GM18499 (cell line): ENCODE measurements at regions not wholly inside any gene's neighbourhood (a gene's known extent, or its start where the extent isn't known, plus 50 kb on each side); places are given as distances from the start of the nearest gene placed in this dataset.
"Not testable (repeated sequence)": the region's sequence is repeated elsewhere in the genome, so short reads cannot be mapped to it uniquely, and the experiment has no call there.

ENCODE experiments used
- ATAC-seq: cut with Tn5 transposase; IDR thresholded peaks from one replicate; pipeline ENCODE4 v1.9.1; 2021; ENCODE audit warnings: moderate number of reproducible peaks; ENCODE audit not compliant: insufficient read depth, unreplicated experiment

DNA sequence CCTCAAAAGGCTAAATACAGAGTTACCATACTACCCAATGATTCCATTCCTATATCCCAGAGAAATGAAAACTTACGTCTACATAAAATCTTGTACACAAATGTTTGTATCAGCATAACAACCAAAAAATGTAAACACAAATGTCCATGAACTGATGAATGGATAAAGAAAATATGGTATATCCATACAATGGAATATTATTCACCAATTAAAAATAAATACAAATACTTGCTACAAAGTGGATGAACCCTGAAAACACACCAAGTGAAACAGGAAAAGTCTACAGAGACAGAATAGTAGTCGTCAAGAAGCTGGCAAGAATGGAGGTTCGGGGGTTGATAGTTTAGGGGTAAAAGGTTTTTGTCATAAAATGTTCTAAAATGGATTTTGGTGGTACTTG lies 54.0 kb upstream of the ANKRD28 start:
- no peak for ATAC-seq

DNA sequence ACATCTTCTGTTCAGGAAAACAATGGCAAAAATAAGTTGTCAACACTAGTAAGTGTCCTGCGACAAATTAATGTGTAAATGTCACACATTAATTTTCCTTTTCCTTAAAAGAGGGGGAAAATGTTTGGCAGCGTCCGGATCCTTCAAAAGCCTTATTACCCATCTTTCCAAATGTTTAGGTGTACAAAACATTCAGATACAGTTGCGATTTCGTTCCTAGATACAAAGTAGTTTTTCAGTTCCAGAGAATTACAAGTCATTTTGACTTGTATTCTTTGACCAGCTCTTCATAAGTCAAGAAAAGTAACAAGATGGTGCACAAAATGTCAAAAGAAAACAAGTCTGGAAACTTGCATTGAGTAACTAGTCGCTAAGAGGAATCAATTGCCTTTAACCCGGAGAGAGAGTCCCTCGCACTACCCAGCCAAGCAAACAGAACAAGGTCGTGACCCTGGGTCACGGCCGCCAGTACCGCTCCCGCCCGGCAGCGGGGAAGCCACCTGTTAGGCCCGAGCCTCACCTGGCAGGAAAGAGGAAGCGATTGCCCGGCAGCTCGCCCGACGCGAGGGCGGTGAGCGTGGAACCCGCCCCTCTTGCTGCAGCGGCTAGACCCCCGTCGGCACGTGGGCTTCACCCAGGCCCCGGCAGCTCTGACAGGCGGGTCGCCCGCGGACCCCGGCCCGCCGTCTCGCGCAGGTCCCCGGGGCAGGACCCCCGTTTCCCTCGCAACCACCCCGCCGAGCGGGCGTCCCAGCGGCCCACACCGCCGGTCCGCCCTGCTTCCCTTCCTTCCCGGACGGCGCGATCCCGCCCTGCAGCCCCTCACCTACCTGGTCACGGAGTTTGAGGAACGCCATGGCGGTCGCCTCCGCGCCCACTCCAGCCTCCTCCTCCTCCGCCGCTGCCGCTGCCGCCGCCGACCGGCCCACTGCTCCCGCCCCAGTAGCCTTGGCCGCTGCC lies 61.0 kb upstream of the ANKRD28 start:
- peak; percentile 56 for ATAC-seq

DNA sequence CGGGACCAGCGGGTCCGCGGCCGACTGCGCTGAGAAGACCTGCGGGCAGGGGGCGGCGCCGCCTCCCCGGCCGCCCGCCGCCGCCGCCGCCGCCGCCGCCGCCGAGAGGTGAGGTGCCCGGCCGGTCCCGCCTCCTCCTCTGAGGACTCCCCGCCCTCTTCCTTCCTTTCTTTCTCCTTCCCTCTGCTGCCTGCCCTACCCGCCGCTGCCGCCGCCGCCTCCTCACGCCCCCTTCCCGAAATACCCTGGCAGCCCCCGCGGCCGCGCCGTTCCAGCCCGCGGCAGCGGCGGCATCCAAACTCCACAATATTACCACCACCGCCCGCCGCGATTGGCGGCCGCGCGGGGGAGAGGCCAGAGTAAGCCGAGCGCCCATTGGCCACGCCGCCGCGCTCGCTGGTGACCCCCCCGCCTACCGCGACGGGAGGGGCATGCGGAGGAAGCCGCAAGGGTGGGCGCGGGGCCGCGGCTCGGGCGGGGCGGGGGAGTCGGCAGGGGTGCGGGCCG lies 61.8 kb upstream of the ANKRD28 start:
- peak; percentile 56 for ATAC-seq

DNA sequence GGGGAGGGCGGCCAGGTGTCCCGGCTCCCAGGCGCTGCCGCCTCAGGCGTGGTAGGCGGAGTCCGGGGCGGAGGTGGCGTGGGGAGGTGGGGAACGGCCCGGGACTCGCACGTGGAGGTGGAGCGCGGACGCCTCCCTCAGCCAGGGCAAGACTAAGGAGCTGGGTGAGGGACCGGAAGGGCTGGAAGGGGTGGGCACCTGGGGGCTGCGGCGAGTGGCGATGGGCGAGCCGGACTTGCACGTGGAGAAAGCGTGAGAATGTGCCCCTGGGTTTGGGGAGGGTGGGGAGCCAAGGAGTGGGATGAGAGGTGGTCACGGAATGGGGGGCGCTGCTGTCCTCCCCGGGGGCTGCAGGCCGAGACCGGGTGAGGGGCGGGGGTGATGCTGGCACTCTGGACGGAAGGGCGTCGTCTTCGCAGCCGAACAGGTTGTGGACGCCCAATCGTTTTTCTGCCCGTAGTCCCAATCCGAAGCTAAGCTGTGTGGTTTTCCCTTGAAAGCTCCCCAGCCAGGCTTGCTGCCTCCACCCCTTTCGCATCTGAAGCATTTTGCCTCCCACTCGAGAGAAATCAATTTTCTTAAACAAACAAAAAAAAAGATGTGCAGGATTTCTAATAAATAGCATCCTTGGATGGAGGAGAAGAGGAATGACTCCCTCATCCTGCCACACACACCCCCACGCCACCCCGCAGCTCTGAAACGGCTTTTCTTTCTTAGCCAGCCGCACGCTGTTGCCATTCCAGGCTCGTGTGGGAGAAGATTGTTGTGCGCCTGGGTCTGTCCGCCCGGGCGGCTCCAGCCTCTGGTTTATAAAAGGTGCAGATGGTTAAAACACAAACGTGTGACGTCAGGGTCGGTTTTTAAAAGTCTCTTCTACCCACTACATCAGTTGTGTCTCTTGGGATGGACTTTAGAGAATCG lies 62.5 kb upstream of the ANKRD28 start:
- peak; percentile 5 for ATAC-seq

DNA sequence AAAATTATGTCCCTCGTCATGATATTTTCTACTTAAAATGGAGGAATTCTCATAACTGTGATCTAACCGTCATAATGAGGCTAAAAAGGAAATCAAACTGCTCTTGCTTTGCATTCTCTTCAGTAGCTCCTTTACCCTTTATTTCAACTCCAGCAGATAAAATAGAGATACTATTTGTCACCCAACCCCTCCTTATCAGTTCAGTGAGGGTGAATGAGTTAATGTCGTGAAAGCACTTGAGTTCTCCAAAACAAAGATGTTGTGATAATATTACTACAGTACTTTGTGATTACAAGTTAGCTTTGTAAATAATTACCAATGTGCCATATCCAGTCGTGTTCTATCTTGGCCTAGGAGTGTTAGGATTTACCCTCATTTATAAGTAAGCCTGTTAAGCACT lies 63.4 kb upstream of the ANKRD28 start:
- no peak for ATAC-seq

DNA sequence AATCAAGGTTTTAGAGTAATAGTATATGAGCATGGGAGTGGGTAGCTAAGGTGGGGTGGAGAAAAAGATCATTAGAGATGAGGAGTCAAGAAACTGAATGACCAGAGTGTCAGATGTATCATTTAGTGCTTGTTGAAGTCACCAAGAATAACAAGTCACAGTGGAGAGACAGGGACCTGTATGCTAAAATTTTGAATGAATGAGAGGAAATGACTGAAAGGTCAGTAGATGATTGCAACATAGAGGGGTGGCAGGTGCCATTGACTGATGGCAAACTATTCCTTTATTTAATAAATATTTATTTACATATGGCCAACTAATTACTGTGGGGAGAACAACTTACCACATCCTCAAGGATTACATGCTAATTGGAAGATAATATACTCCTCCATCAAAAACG lies 75.0 kb upstream of the ANKRD28 start:
- no peak for ATAC-seq

DNA sequence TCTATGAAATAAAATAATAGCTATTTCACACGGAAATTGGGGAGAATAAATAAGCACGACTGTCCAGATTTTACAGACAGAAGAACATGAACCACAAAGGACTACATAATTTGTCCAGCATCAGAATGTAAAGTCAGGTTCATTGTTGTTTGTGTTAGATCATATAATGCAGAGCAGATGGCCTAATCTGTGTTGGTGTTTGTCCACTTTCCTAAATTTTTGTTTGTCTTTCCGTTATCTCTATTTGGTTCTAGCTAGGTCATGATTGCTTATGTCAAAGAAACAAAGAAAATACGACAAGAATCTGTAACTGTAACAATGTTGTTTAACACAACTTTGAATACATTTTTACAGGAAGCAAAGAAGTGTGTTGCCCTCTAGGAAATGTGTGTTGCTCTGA lies 75.6 kb upstream of the ANKRD28 start:
- no peak for ATAC-seq

DNA sequence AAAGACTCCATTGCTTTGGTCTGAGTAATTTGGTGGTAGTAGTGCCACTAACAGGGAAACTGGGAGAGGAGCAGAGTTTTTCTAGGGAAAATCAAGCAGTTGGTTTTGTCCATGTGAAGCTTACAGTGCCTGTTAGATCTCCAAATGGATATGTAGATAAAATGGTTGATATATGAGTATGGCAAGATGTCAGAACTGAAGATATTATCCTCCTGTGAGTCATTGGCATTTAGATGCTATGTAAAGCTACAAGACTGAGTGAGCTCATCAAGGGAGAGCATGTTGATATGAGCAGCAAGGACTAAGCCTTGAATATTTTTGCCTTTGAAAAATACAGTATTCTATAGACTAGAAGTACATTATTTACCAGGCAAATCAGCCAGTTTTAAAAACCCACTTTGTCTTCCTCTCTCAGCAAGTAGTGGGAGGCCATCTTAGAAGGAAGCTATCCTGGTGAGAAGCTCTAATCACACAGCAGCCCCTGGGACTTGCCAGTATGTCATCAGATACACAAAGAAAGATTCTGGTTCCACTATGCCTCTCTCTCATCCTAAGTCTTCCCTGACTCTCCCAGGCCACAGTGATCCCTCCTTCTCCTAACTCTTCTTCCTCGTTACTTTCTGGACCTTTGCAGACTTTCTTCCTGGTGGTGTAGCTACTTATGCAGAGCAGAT lies 77.4 kb upstream of the ANKRD28 start:
- ATAC-seq, result no peak

DNA sequence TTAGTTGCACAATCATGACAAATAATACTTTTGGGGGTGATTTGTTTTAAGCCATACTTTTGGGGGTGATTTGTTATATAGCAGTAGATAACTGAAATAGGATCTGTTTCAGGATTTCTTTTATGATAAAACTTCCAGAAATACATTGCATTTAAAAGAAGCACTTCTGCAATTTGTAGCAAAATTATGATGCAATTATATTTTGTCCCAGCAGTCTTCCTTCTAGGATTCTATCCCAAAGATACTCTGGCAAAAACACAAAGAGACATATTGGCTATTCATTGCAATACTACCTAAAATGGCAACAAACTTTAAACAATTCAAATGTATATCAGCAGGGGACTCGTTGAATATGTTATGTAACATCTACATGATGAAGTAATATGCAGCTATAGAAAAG lies 78.9 kb upstream of the ANKRD28 start:
- no peak for ATAC-seq

DNA sequence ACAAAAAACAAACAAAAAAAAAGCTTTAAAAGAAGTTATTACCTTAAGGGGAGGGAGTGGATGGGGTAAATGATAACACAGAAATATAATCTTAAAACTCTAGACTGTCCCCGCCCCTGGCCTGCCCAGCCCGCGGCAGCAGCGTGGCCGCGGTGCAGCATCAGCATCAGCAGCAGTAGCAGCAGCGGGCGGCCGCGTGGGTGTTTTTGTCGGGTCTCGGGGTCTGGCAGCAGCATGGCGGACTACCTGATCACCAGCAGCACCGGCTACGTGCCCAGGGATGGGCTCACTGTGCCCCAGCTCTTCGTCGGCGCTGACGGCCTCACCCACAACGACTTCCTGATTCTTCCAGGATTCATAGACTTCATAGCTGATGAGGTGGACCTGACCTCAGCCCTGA lies 80.0 kb upstream of the ANKRD28 start:
- no peak for ATAC-seq

DNA sequence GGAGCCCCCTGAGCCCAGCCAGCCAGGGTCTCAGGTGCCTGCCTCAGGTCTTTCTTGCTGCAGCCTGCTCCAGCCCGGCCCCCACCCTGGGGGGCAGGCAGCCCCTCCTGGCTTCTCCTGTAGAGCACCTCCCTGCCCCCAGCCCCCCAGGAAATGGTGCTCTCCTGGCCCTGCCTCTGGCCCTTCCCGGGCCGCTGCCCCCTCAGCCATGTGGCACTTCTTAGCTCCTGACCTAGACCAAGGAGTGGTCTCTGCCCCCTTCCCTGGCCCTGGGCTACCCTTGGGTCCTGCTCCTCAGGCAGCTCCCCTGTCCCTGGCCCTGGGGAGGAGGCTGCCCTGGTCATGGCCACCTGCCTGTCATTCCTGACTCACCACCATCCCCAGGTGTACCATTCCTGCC lies 82.0 kb upstream of the ANKRD28 start:
- not testable (repeated sequence) for ATAC-seq

DNA sequence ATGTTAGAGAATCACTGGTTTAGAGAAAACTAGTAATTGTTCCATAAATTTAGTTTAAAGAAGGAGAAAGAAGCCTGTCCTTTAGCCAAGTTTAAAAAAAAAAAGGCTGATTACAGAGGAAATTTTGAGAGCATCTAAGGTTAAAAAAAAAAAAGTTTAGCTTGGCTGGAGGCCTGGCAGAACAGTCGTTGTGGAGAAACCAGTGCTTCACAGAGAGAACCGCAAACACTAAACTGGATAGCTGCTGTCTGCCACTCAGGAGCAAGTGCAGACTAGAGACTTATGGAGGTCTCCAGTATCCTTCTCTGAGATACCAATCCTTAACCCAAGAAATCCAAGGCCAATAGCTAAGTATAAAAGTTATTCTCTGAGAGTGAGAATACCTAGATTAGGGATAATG lies 84.8 kb upstream of the ANKRD28 start:
- ATAC-seq, result no peak

DNA sequence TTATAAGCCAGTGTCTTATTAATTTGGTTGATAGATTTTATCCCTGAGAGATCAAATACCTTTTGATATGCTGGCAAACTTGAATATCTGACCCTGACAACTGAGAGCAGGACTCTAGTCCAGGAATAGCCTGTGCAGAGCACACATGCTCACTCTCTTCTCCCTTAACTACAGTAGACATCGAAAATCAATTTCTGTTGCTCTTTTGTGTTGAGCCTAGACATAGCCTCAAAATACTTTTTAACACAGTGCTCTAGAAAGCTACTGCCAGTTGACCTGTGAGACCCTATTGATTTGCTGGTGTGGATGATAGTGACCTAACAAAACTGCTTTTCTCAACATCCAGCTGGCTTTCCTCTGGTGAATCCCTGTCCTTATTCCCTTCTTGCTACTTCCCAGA lies 86.4 kb upstream of the ANKRD28 start:
- no peak for ATAC-seq

DNA sequence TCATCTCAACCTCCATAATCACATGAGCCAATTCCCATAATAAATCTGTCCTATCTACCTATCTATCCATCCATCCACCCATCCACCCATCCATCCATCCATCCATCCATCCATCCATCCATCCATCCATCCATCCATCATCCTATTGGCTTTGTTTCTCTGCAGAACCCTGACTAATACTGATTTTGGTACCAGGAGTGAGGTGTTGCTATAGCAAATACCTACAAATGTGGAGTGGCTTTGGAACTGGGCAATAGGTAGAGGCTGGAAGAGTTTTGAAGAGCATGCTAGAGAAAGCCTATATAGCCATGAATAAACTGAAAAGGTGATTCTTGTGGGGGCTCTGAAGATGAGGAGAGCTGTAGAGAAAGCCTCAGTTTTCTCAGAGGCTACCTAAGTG lies 88.7 kb upstream of the ANKRD28 start:
- ATAC-seq, result no peak

DNA sequence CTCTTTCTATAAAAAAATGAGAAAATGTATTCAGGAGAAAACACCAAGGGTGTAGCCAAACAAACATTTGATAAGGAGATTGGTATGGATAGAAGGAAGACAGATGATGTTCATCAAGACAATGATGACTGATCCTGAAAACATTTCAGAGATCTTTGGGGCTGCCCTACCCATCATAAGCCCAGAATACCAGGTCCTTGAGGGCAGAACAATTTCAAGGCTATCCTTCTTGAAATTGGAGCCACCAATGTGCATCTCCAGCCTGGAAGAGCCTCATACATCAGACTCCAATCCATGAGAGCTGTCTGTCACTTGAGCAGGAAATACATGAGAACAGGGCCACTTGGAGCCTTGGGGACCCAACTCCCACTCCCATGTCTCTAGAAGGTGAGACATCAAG lies 89.5 kb upstream of the ANKRD28 start:
- no peak for ATAC-seq

DNA sequence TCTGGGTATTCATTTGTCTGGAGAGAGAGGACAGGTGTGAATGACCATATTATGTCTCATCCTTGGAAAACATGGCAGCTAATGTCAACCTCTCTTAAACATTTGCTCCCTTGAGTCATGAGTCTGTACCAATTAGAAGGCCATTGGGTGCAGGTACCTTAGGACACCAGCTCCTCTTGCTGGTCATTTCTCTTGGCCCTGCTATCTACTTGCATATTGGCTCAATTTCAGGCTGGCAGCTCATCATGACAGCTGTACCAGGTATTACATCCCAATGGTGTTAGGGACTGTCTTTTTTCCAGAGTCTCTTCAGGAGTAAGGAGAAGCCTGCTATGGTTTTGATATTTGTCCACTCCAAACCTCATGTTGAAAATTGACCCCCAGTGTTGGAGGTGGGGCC lies 92.2 kb upstream of the ANKRD28 start:
- no peak for ATAC-seq

DNA sequence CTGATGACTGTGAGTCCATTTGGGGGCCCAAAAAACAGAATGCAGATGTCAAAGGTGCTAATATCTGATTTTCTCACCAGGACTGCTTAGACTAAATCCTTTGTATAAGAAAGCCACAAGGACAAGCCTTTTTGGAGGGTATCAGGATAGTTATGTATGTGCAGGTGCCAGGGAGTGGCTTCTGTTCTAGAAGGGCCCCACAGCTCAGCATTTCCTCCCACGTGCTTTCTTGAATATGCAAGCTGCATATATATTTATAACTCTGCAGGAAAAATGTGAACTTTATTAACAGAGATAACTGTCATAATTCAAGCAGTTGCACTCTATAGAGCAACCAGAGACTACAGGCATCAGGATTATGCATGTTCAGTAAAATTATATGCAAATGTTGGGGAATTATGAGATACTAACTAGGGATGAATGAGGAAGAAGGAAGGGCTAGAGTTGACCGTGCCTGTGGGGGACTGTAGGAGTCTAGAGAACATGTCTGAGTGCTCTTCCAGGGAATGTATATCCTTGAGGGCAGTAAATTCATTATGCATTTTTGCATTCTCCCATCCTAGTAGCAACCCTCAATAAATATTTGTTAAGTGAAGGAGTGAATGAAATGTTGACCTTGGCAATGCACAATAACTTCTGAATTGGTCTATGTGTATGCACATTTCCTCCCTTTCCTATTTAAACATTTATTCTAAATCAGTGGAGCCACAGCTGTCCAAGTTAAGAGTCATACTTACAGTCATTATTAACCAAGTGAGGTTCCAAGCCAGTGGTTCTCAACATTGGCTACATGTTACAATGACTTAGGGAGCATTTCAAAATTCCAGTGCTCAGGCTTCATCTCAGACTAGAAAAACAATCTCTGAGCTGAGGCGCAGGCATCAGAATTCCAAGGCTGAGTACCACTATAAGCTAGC lies 94.8 kb upstream of the ANKRD28 start:
- ATAC-seq, result no peak

DNA sequence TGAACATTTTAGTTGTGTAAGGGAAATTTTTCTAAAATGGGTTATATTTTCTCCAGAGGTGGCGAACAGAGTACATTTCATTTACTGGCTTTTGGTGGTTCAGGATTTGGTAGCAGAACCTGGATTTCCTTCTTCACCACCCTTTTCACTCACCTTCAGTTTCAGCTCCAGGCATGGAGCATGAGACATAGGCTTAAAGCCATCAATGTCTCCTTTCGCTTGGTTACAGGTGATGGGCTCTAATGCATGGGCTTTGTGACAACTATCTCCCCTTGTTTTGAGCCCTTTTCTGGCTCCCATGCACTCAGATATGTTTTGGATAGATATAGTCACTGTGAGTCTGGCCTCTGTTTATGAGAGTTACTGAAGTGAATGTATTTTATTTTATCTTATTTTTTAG lies 96.6 kb upstream of the ANKRD28 start:
- no peak for ATAC-seq

DNA sequence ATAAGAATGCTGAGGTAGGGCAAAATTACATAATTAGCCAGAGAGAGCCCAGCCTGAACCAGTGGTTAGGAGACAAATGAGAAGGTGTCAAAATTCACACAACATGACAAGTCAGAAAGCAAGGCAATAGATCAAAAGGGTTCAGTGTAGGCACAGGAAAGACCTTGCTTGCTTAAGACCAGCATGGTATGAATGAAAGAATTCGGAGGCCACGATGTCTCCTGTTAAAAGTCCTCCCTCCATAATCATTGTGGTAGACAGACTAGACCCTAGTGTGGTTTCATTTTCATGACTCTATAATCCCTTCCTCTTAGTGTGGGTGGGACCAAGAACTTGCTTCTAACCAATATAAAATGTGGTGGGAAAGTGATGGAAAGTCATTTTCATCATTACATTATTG lies 98.7 kb upstream of the ANKRD28 start:
- no peak for ATAC-seq

DNA sequence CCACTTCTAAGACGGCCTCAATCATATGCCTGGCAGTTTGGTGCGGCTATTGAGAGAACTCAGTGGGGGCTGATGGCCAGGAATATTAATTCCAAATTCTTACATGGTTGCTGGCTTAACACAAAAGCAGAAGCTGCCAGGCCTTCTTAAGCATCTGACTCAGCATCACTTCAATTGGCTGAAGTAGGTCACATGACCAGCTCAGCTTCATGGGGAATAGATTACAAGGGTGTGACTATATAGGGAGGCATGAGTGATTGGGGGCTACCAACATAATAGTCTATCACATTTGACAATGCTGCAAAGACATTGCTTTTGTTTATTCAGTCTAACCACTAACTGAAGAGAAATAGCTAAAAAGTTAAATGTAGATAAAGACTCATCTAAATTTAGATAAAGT lies 101.6 kb upstream of the ANKRD28 start:
- no peak for ATAC-seq
